ENCODE measurements at regions not wholly inside any gene's neighbourhood (a gene's known extent, or its start where the extent isn't known, plus 50 kb on each side); places are given as distances from the start of the nearest gene placed in this dataset.

GRCh38 chr11:123249354-123249753, 54.3 kb upstream of the CLMP start:
- TF ChIP-seq CTCF (IDR thresholded peaks at IDR 0.05 in 4 of 5, conservative IDR thresholded peaks at IDR 0.05 in 1 of 5), result no peak
- no peak for TF ChIP-seq POLR2A (IDR thresholded peaks at IDR 0.05)
